ENCODE measurements at regions not wholly inside any gene's neighbourhood (a gene's known extent, or its start where the extent isn't known, plus 50 kb on each side); places are given as distances from the start of the nearest gene placed in this dataset.

DNA sequence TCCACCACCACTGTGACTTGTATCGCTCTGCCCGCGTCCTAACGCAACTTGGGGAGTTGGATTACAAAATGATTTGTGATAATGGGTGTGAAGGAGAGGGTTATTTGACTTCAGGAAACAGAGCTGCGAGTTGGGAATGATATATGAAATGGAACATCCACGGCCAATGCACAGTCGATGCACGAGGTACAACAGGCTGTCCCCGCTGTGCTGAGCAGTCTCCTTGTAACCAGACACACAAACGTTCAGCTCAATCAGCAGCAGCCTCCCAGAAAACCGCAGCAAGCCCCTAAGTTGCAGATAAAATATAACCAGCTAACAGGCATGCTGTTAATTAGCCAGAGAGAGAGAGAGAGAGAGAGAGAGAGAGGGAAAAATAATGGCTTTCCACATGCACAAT lies 332.7 kb upstream of the MGMT start:
- no peak for ATAC-seq
- no peaks in the 10 kb centered on the region for H3K36me3 ChIP-seq
- no peak for DNase-seq
- no peak overlapping the region for H3K4me3 ChIP-seq
- 73 to 84% (median 78%) methylated on average over 11 of the region's 11 CpGs for WGBS, 4 donors
- peaks cover 0 to 14% (median 0%) of the 10 kb centered on the region in 9 donors for H3K27me3 ChIP-seq
- H3K4me1 ChIP-seq: peaks cover 0 to 11% (median 0%) of the 10 kb centered on the region in 12 donors
- intact Hi-C loops (cut with DNase I): no loop called here
- no peak overlapping the region for H3K27ac ChIP-seq
- TF ChIP-seq POLR2A (IDR thresholded peaks at IDR 0.05): no peak
- TF ChIP-seq, protein P1, sequence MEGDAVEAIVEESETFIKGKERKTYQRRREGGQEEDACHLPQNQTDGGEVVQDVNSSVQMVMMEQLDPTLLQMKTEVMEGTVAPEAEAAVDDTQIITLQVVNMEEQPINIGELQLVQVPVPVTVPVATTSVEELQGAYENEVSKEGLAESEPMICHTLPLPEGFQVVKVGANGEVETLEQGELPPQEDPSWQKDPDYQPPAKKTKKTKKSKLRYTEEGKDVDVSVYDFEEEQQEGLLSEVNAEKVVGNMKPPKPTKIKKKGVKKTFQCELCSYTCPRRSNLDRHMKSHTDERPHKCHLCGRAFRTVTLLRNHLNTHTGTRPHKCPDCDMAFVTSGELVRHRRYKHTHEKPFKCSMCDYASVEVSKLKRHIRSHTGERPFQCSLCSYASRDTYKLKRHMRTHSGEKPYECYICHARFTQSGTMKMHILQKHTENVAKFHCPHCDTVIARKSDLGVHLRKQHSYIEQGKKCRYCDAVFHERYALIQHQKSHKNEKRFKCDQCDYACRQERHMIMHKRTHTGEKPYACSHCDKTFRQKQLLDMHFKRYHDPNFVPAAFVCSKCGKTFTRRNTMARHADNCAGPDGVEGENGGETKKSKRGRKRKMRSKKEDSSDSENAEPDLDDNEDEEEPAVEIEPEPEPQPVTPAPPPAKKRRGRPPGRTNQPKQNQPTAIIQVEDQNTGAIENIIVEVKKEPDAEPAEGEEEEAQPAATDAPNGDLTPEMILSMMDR (IDR thresholded peaks at IDR 0.05): no peak
- H3K9me3 ChIP-seq: no peaks in the 10 kb centered on the region

GRCh38 chr10:129135624-129136023 lies 331.4 kb upstream of the MGMT start:
- DNase-seq: no peak
- H3K36me3 ChIP-seq: no peaks in the 10 kb centered on the region
- intact Hi-C loops (cut with DNase I): no loop called here
- no peak overlapping the region for H3K27ac ChIP-seq
- TF ChIP-seq POLR2A (IDR thresholded peaks at IDR 0.05): no peak
- TF ChIP-seq, protein P1 (IDR thresholded peaks at IDR 0.05): no peak
- no peaks in the 10 kb centered on the region for H3K9me3 ChIP-seq
- H3K4me3 ChIP-seq: no peak overlapping the region
- ATAC-seq: no peak
- peaks cover 0 to 11% (median 0%) of the 10 kb centered on the region in 12 donors for H3K4me1 ChIP-seq
- WGBS, 4 donors: 71 to 78% (median 76%) methylated on average over 5 of the region's 5 CpGs
- peaks cover 0 to 9% (median 0%) of the 10 kb centered on the region in 9 donors for H3K27me3 ChIP-seq

- Histone ChIP-seq H3K9me3 (no peaks in the 10 kb centered on the region), H3K27me3 (peaks cover 0 to 9% (median 0%) of the 10 kb centered on the region in 9 donors), H3K4me1 (peaks cover 0 to 11% (median 0%) of the 10 kb centered on the region in 12 donors), H3K36me3 (no peaks in the 10 kb centered on the region), H3K4me3 (no peak overlapping the region), H3K27ac (no peak overlapping the region)
- intact Hi-C loops (cut with DNase I): no loop called here
- ATAC-seq: no peak
- TF ChIP-seq, protein P1 (IDR thresholded peaks at IDR 0.05): no peak
- TF ChIP-seq POLR2A (IDR thresholded peaks at IDR 0.05): no peak
- no peak for DNase-seq
- WGBS, 4 donors: 82 to 87% (median 86%) methylated on average over 9 of the region's 9 CpGs
Measured at GRCh38 chr10:129136074-129136473, 331.0 kb upstream of the MGMT start.

GRCh38 chr10:129136951-129137350 lies 330.1 kb upstream of the MGMT start:
- Histone ChIP-seq H3K27me3 (peaks cover 0 to 9% (median 0%) of the 10 kb centered on the region in 9 donors), H3K36me3 (no peaks in the 10 kb centered on the region), H3K27ac (no peak overlapping the region), H3K4me3 (no peak overlapping the region), H3K4me1 (peaks cover 0 to 3% (median 0%) of the 10 kb centered on the region in 12 donors), H3K9me3 (no peaks in the 10 kb centered on the region)
- 75 to 91% (median 89%) methylated on average over 19 of the region's 19 CpGs for WGBS, 4 donors
- ATAC-seq: no peak
- no peak for TF ChIP-seq POLR2A (IDR thresholded peaks at IDR 0.05)
- TF ChIP-seq, protein P1 (IDR thresholded peaks at IDR 0.05): no peak
- DNase-seq: no peak
- intact Hi-C loops (cut with DNase I): no loop called here
